ENCODE measurements at regions not wholly inside any gene's neighbourhood (a gene's known extent, or its start where the extent isn't known, plus 50 kb on each side); places are given as distances from the start of the nearest gene placed in this dataset.

DNA sequence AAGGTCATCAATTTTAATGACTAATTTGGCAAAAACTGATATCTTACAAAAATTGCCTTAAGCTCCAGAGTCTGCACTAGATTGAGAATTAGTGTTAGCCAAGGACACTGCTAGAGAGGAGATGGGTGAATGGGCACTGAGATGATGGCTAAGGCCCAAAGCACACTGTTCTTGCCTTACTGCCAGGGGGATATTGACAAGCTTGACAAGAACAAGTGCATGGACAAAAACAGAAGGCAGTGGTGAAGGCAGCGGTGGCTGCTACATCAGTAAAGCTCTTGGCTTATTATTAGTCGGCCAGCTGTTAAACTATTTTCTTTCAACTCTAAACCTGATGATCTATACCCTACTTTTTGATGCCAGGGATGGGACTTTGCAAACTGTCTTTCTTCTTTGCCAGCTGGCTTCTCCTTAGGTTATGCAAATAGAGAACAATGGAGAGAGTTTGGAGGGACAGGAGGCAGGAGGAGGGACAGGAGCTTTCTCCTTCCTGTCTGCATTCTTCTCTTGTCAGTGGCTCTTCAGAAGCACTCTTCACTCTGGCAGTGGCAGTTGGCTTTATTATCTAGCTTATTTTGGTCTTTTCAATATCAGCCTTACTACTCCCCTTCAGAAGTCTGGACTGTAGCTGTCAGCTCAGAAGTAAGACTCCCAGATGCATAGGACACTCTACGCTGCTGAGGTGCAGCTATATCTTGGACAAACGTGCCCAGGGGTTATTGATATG is 853.5 kb upstream of the TMPRSS15 start:
- no peak for DNase-seq

DNA sequence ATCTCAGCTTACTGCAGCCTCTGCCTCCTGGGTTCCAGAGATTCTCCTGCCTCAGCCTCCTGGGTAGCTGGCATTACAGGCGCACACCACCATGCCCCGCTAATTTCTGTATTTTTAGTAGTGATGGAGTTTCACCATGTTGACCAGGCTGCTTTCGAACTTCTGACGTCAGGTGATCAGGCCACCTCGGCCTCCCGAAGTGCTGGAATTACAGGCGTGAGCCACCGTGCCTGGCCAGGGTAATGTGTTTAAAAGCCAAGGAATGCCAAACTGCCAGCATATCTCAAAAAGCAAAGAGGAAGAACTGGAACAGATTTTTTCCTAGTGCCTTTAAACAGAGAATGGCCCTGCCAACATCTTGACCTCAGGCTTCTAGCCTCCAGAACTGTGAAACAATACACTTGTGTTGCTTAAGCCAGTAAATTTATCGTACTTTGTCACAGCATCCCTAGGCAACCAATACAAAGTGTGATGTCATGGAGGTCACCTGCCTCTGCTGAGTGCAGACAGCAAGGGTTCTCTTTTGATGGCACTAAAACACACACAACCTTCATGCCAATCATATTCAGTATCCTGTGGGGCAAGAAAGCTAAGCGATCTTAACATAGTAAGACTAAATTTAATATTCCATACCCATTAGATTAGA is 858.3 kb upstream of the TMPRSS15 start:
- DNase-seq = no peak

DNA sequence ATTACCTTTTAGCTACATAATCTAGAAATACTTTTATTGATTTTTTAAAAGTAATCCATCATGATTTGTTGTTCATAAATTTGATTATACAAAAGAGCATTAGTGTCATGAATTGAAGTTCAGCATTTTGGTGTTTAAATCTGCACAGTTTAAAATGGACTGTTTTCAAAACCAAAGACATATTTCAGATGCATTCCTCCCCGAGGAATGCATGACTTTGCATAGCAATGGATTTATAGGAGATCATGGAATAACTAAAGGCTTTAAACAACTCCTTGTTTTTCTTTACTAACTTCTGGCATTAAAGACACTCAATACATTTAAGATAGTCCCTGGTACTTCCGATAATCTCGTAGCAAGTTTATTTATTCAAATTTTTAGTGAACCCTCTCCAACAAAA is 863.1 kb upstream of the TMPRSS15 start:
- DNase-seq = no peak

DNA sequence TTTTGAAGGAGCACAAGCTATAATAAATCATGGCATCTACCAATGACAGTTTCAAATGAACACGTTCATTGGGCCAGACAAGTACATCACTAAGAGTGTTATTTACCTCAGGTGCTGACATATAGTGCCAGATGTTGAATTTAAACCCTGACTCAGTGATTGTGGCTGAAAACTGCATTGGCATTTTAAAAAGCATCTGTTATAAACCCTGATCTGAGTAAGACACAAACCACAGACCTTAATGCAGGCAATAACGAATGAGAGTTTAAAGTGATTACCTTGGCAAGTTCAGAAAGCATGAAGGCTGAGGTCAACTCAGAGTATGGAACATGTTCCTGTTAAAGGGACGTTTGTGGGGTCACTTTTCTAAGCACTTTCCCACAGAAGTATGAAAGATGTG is 865.1 kb upstream of the TMPRSS15 start:
- DNase-seq = no peak

DNA sequence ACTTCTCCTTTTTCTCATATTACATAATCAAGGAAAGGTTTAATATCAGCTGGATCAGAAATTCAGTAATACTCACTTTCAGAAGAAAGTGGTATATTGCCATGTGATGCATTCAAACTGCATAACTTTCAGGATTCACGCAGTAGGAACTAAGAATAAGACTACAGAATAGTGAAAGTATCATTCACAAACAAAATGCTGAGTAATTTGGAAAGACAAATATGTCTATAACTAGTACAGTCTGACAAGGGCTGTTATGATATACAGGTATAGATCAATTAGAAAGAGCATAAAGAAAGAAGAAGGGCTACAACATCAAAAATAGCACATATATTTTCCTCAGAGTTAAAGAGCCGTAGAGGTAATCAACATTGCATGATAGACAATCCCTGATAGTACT is 871.5 kb upstream of the TMPRSS15 start:
- DNase-seq = no peak

DNA sequence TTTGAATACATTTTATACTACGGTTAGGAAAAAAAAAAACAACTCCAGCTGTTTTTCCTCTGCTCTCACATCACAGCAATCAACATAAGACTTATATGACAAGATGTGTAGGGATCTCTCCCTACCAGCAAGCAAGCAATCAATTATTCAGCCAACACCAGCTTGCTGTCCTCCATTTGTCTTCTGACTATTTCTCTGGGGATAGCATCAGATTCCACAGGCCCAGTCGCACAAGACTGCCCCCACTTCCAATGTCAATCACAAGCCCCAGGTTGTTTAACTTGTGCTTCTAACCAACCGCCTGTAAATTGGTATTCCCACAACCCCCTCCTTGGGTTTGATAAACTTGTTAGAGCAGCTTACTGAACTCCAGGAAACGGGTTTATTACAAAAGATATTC is 873.1 kb upstream of the TMPRSS15 start:
- peak; percentile 56 for DNase-seq

DNA sequence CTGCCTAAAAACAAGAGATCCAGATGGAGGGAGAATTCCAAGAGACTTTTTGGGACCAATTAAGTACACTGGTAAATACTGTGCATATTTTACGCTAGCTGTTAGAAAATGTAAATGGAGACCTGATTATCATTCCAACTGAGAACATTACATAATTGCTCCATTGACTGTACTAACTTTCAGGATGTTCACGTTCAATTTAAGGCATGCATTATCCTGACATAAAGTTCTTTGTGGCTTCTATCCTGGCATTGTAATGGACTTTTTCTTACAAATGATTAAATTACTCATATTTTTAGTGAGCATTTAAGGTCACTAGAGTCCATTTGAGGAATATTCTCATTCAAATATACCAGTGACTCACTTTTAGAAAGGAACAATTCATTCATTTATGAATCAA is 883.3 kb upstream of the TMPRSS15 start:
- DNase-seq = no peak

DNA sequence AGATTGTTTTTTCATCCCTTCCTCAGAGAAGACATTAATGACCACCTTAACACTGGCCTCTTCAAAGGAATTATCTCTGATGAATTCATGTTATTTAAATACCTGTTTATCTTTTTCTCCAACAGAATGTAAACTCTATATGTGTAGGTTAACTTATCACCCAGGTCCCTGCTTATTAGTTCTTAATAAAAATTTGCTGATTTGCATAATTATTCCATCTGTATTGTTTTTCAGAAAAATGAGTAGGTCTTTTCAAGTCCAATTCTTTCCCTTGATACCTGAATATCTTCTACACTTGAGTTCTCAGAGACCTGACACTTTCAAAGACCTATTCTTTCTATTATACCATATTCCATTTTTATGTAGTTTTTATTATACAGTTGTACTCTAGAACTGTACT is 886.7 kb upstream of the TMPRSS15 start:
- no peak for DNase-seq

DNA sequence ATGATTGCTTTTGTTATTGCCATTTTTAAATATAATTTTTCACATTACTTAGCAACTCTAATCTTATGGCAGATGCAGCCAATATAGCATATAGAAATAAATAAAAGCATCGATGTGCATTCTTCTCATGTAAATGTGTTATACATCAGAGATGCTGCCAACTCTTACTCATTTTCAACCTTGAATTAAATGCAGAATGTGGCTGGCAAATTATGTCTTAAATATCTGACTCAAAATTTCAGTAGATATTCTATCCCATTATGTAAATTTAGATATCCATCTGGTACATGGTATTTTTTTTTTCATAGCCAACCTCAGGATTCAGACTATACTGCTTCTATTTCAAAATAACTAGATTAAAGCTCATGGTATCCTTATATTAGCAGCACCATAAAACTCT is 916.7 kb upstream of the TMPRSS15 start:
- no peak for DNase-seq

DNA sequence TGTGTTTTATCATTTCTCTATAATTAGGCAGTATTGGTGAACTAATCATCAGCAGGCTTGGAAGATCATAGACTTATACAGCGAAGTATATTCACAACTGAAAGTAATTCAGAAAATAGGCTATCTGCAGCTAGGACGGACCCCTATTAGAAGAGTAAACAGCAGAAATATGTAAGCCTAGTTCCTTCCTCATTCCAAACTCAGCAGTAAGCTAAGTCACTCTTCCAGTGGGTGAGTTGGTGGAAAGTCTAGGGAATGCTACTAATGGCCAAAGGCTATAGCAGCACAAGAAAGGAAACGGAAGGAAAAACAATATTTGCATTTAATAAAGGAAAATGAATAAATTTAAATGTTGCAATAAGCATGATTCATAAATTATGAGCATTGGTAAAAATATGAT is 918.1 kb upstream of the TMPRSS15 start:
- no peak for DNase-seq

DNA sequence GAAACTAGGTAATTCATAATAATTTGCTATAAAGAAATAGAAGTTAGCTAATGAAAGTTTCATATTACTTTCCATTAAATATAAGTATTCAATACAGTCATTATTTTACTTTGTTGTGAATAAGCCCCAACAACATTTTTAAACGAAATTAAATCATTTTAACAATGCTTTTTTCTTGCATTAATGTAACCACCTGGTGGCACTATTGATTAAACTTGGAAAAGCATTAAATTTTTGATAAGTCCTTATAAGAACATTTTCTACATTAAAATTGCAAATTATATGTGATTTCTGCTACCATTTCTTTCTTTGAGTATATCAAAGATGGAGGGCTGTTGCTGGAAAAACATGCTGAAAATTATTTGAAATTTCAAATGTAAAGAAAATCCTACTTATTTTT is 918.8 kb upstream of the TMPRSS15 start:
- DNase-seq = peak; percentile 50

DNA sequence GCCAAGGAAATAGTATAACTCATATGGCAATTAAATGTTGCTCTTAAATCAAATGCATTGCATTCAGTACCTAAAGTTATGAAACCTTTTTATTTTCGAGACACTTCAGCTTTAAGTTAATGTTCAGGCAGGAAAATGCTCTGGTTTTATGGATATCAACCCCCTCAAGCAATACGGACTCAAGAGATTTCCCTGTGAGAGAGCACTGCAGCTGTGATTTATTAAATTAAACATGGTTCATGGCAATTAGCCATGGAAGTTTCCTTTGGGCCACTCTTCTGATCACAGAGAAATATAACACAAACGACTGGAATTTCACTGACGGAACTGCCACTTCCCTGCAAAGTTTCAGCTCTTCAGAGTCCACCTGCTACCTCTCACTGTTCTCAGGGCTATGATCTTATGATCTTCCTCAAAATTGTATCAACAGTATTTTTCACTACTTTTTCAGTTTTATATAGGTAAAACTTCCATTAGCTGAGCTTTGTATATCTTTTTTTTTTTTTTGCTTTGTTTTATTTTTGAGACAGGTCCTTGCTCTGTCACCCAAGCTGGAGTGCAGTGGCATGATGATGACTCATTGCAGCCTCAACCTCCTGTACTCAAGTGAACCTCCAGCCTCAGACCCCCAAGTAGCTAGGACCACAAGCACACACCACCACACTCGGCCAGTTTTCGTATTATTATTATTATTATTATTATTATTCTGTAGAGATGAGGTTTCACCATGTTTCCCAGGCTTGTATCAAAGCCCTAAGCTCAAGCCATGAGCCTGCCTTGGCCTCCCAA is 923.1 kb upstream of the TMPRSS15 start:
- DNase-seq = peak; percentile 66

DNA sequence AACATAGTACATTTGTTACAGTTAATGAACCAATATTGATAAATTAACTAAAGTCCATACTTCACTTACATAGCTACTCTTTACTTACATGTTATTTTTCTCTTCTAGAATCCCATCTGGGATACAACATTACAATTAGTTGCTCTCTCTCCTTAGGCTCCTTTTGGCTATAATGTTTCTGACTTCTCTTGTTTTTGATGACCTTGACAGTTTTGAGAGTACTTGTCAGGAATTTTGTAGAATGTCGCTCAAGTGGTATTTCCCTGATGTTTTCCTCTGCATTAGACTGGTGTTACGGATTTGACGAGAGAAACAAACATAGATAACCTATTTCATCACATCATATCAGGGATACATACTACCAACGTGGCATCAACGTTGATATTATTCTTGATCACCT is 925.4 kb upstream of the TMPRSS15 start:
- DNase-seq = no peak

DNA sequence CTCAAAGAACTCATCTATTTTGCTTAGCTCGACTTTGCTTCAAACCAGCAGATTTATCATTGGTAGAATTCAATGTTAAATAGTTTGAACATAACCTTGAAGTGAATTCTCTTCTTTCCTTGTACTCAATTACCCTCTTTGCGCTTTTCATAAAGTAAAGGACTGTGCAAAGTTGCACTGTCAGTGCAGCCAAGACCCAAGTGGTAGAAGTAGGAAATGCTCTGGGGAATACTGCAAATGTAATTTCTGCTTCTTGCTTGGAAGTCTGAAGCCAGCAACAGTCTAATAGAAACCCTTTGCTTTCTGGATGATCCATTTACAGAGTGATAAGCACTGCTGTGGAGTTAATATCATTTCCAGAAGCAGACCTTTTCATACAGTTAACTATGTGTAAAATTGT is 936.7 kb upstream of the TMPRSS15 start:
- DNase-seq = no peak

DNA sequence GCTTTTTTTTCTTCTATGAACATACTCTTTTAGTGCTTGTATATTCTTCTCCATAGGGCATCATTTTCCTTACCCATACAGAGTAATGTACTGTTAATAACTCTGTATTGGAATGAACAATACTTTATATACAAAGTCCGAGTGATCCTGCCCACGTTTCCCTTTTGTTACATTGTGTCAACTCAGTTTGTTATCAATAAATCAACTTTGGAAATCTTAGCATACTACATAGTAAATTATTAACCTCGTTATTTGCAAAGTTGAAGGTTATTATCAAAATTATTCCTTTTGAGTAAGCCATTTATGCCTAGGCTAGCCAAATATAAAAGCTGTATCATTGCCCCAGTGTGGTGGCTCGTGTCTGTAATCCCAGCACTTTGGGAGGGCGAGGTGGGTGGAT is 937.4 kb upstream of the TMPRSS15 start:
- no peak for DNase-seq

DNA sequence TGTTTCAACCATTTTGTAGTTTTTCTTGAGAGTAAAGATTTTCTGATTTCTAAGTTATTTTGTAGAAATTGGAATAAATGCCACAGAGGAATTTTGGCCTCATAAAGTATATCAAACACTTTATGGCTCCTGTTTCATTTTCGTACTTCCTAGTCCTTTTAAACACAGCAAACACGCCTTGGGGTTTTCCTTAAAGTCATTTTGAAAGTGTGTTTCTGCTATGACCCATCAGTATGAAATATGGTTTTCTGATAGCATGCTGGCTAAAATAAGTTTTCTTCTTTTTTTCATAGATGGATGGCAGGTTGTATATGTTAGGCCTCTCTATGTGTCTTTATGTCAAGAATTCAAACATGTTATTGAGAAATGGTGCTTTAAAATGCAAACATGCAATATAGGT is 940.1 kb upstream of the TMPRSS15 start:
- DNase-seq = no peak

DNA sequence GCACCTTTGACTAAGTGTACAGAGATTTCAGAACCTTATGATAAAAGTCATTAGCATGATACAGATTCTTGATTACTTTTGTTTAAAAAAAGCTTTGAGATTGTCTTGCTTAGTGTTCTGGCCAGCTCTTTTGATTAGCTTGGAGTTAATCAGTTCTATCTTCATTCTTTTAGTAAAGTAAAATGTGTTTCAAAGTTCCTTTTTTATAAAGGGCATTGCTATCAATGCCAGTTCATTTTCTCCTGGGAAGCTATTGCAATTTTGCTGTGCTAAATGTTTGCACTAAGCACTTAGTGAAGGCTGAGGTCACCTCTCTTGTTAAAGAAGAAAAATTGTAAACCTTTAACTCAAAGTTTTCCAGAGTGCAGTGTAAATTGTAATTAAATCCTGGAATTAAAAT is 946.7 kb upstream of the TMPRSS15 start:
- no peak for DNase-seq

DNA sequence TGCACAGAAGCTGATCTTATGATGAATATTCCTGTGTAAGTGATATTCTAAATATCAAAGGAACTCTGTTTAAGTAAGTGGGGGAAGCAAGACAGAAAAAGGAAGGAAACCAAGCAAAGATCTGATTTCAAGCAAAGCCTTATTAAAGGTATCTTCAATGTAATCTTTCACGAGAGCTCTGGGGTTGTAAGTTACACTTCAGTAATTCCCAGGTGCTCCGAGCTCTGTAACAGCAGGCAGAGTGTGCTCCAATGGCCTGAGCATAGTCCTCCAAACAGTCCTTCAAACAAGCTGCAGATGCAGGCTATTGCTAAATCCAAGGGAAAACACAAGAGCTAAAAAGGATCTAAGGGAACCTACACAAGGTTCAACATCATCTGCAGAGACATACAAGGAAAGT is 949.7 kb upstream of the TMPRSS15 start:
- no peak for DNase-seq

DNA sequence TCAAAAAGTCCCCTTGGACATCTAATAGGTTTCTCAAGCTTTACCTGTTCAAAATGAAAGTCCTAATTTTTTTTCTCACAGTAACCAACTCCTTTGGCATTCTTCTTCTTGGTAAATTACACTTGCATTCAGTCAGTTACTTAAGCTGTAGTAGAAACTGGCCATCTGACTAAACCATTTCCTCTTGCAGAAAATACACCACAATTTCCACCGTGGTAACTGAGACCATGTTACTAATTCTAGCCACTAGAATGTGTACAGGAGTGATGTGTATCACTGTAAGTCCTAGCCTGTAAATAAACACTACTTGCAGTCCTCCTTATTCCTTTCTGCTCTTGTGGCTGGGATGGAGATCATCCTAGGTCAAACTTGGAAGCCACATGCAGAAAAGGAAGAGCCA is 965.4 kb upstream of the TMPRSS15 start:
- DNase-seq = no peak

DNA sequence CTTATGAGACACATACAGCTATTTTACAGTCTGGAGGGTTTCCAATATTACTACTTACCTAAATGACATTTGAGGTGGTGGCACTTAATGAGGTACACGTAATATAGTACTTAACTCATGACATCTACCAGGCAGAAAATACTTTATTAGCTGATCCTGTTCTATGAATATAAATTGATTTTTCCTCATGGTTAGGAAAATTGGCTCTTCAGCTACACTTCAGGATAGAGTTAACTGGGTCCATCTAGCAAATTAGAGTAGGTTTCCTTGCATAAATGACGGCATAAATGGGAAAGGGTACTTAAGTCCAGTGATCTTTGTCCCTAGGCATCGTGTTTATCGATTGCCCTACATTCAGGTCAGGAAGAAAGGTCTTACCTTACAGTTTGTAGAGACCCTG is 988.8 kb upstream of the TMPRSS15 start:
- DNase-seq = peak; percentile 43

DNA sequence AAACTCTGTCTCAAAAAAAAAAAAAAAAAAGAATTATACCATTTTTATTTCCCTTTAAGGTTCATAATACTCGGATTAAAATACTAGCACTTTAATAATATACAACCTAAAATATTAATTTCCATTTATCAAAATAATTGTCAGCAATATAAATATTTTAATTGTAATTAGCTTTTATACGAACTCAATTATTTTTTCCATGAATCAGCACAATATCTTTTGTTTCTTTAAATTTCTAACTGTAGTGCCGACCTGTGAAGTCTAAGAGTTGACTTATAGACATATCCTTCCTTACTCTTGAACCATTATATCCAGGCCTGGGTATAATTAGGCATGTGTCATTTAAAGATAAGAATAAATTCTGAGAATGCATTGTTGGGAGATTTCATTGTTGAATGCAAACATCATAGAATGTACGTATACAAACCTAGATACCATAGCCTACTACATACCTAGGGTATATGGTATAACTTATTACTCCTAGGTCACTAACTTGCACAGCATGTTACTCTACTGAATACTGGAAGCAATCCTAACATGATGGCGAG is 996.7 kb upstream of the TMPRSS15 start:
- DNase-seq = no peak

DNA sequence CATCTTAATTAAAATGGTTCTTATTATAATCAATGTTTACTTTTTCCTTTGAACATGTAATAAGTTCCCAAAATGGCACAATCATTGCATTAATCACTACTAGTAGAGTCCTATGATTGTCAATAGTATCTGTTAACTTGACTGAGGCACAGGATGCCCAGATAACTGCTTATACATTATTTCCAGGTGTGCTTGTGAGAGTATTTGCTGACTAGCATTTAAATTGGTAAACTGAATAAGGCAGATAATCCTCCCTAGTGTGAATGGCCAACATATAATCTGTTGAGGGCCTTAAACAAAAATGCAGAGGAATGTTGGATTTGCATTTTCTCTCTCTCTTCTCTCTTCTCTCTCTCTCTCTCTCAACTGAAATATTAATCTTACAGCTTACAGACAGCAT is 999.3 kb upstream of the TMPRSS15 start:
- no peak for DNase-seq

DNA sequence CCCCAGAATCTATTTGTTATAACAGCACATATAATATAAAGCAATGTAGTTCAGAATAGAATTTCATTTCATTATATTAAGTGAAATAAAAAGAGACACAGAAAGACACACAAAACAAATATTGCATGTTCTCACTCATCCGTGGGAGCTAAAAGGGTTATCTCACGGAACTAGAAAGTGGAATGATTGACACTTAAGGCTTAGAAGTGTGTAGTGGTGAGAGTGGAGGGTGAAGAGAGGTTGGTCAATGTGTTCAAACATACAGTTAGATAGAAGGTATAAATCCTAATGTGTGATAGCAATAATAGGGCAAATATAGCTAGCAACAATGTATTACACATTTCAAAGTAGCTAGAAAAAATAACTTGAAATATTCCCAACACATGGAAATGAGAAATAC is 1001.7 kb upstream of the TMPRSS15 start:
- DNase-seq = no peak

DNA sequence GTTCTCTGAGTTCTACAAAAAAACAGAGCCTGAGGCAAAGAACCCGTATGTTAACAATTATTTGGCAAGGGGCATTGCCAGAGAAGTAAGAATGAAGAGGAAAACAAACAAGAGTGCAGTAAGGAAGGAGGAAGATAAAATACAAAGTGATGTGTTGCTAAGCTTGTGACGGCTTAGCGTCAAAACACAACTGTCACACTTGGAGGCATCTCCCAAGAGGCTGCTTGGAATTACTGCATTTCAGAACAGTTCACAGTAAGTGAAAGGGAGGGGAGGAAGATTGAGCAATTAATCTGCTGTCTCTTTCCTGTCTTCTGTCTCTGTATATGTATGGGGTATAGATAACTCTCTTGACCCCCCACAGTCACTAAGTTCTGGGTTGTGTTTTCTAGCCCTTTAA is 1017.0 kb upstream of the TMPRSS15 start:
- peak; percentile 57 for DNase-seq
